Endodermal cell (in vitro differentiated cells): ENCODE measurements at regions not wholly inside any gene's neighbourhood (a gene's known extent, or its start where the extent isn't known, plus 50 kb on each side); places are given as distances from the start of the nearest gene placed in this dataset.

Experiments
- DNase-seq: peaks from one replicate; pipeline ENCODE4 v3.0.0-alpha.2; 2017
- H3K27ac ChIP-seq: 2 replicates; pipeline ENCODE4 v1.5.1; 2013; ENCODE audit warnings: mild to moderate bottlenecking, low read depth, low read length, moderate library complexity
- H3K27me3 ChIP-seq: 2 replicates; pipeline ENCODE4 v1.6.1; 2013; ENCODE audit warnings: mild to moderate bottlenecking, low read length, moderate library complexity; ENCODE audit not compliant: insufficient read depth, control insufficient read depth, poor library complexity, severe bottlenecking
- H3K36me3 ChIP-seq: 2 replicates; pipeline ENCODE4 v1.7.0; 2013; ENCODE audit warnings: mild to moderate bottlenecking, low read length, moderate library complexity; ENCODE audit not compliant: control insufficient read depth, insufficient read depth
- H3K4me1 ChIP-seq: one replicate; pipeline ENCODE4 v1.7.0; 2013; ENCODE audit warnings: low read length; ENCODE audit not compliant: control insufficient read depth, insufficient read depth
- H3K4me3 ChIP-seq: 2 replicates; pipeline ENCODE4 v1.5.1; 2013; ENCODE audit warnings: mild to moderate bottlenecking, low read length, moderate library complexity
- H3K9ac ChIP-seq: 2 replicates; pipeline ENCODE4 v1.6.1; 2013; ENCODE audit warnings: mild to moderate bottlenecking, low read length, moderate library complexity; ENCODE audit not compliant: poor library complexity, severe bottlenecking; ENCODE audit errors: extremely low read depth
- H3K9me3 ChIP-seq: 2 replicates; pipeline ENCODE4 v1.6.1; 2013; ENCODE audit warnings: mild to moderate bottlenecking, low read length, moderate library complexity; ENCODE audit not compliant: control insufficient read depth
- H3K27ac Mint-ChIP-seq: 2 replicates; pipeline ENCODE4 v1.8.0; 2020; ENCODE audit warnings: mixed read lengths
- H3K27me3 Mint-ChIP-seq: 2 replicates; pipeline ENCODE4 v1.8.0; 2021; ENCODE audit warnings: mild to moderate bottlenecking, mixed read lengths; ENCODE audit not compliant: insufficient read depth
- H3K36me3 Mint-ChIP-seq: 2 replicates; pipeline ENCODE4 v1.8.0; 2020; ENCODE audit warnings: low read depth, mixed read lengths
- H3K4me1 Mint-ChIP-seq: 2 replicates; pipeline ENCODE4 v1.8.0; 2020; ENCODE audit warnings: mixed read lengths
- H3K4me3 Mint-ChIP-seq: 2 replicates; pipeline ENCODE4 v1.8.0; 2020; ENCODE audit warnings: mild to moderate bottlenecking, moderate library complexity, mixed read lengths
- H3K9me3 Mint-ChIP-seq: 2 replicates; pipeline ENCODE4 v1.8.0; 2020; ENCODE audit warnings: mild to moderate bottlenecking, mixed read lengths
- WGBS, 2 experiments: methylation state at CpG; one replicate each; pipeline versions ENCODE4 v1.1.5 to v1.1.7; 2013; ENCODE audit warnings: missing lambda C conversion rate in 2 of 2, mixed read lengths in 1 of 2; ENCODE audit not compliant: insufficient coverage in 1 of 2, insufficient read length in 1 of 2; 5-methylcytosine and 5-hydroxymethylcytosine counted together
- TF ChIP-seq, protein P1 (sequence below): fragments of 200-600 bp; sonication (generic); conservative IDR thresholded peaks from 2 replicates; pipeline ENCODE4 v1.5.0; 2021; ENCODE audit warnings: antibody characterized with exemption, mild to moderate bottlenecking

DNA sequence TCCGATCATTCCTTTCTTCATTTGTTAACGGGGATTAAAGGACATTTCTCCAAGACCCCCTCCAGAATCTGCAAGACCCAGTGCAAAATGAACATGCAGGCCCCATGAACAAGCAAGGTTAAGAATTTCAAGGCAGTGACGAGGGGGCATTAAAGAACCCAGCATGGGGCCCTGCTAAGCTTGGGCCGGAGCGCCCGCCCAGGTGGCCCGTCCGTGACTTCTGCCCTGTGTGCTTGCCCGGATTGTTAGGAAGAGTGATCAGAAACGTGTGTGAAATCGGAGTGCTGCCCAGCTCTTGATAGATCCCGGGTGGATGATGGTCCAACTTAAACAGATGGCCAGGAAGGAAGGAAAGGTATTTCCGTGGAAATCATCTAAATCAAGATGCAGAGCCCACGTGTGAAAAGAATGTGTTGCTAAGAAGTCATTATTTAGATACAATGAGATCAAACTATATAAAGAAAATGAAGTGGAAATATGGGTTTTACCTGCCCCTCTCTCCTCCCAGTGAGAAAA is 213.6 kb downstream of the KLF6 start:
- H3K4me1 Mint-ChIP-seq = peaks cover 27% of the 10 kb centered on the region
- H3K4me3 Mint-ChIP-seq = no peak overlapping the region
- no peak for DNase-seq
- no peaks in the 10 kb centered on the region for H3K36me3 Mint-ChIP-seq
- Histone ChIP-seq H3K27ac (no peak overlapping the region), H3K9ac (no peak overlapping the region), H3K4me3 (no peak overlapping the region), H3K9me3 (no peaks in the 10 kb centered on the region), H3K27me3 (no peaks in the 10 kb centered on the region), H3K4me1 (no peaks in the 10 kb centered on the region), H3K36me3 (no peaks in the 10 kb centered on the region)
- WGBS, 2 experiments = 91 to 97% methylated on average over 11 to 14 of the region's 14 CpGs
- H3K27me3 Mint-ChIP-seq = no peaks in the 10 kb centered on the region
- TF ChIP-seq, protein P1, sequence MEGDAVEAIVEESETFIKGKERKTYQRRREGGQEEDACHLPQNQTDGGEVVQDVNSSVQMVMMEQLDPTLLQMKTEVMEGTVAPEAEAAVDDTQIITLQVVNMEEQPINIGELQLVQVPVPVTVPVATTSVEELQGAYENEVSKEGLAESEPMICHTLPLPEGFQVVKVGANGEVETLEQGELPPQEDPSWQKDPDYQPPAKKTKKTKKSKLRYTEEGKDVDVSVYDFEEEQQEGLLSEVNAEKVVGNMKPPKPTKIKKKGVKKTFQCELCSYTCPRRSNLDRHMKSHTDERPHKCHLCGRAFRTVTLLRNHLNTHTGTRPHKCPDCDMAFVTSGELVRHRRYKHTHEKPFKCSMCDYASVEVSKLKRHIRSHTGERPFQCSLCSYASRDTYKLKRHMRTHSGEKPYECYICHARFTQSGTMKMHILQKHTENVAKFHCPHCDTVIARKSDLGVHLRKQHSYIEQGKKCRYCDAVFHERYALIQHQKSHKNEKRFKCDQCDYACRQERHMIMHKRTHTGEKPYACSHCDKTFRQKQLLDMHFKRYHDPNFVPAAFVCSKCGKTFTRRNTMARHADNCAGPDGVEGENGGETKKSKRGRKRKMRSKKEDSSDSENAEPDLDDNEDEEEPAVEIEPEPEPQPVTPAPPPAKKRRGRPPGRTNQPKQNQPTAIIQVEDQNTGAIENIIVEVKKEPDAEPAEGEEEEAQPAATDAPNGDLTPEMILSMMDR = no peak
- no peak overlapping the region for H3K27ac Mint-ChIP-seq
- no peaks in the 10 kb centered on the region for H3K9me3 Mint-ChIP-seq

DNA sequence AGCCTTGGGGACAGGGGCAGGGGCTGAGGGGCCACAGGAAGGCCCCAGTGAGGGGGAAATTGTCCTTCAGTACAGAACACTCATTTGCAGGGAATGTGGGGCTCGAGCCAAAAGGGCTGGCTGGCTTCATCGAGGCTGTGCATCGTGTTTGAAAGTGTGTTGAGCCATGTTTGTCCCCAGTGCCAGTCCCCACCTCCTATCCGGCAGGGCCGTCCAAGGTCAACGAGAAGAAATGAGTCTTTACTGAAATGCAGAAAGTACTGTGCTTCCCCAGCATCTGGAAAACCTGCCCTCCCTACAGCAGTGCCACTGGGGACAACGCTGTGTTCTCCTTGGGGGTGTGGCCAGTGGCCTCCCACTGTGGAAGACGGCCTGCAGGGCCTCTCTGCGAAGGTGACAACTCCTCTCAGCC is 214.1 kb downstream of the KLF6 start:
- peaks cover 27% of the 10 kb centered on the region for H3K4me1 Mint-ChIP-seq
- Histone ChIP-seq H3K4me1 (no peaks in the 10 kb centered on the region), H3K27me3 (no peaks in the 10 kb centered on the region), H3K4me3 (no peak overlapping the region), H3K9me3 (peaks cover 3% of the 10 kb centered on the region), H3K9ac (no peak overlapping the region), H3K36me3 (no peaks in the 10 kb centered on the region), H3K27ac (no peak overlapping the region)
- peaks cover 3% of the 10 kb centered on the region for H3K9me3 Mint-ChIP-seq
- TF ChIP-seq, protein P1 = no peak
- H3K36me3 Mint-ChIP-seq = no peaks in the 10 kb centered on the region
- no peak overlapping the region for H3K4me3 Mint-ChIP-seq
- WGBS, 2 experiments = 85 to 91% methylated on average over 9 of the region's 9 CpGs
- H3K27me3 Mint-ChIP-seq = no peaks in the 10 kb centered on the region
- no peak overlapping the region for H3K27ac Mint-ChIP-seq
- DNase-seq = peak; percentile 55

DNA sequence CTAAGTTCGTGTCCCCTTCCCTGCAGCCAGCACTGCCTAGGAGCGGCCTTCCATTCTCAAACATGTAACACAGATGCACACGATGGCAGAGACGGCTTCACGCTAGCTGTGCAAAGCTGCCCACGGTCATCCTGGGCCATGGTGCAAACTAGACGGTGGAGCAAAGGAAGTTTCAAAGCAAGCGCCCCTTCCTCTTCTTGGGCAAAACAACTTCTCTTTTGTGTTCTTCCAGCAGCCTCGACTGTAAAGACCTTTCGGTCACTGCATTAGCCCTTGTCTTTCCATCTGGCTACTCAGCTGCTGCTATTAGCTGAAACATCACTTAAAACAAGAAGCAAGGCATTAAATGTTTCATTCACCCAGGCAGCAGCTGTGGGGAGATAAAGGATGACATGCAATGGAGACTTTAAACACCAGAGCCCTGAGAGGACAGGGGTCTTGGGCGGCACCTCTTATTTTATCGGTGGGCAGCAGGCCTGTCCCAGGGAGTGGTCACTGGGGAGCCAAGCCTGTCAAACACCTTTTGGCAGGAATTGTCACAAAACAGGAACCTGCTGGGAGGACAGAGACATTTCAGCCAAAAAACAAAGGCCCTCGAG is 214.8 kb downstream of the KLF6 start:
- TF ChIP-seq, protein P1 = no peak
- H3K36me3 Mint-ChIP-seq = no peaks in the 10 kb centered on the region
- H3K27ac ChIP-seq = no peak overlapping the region
- H3K36me3 ChIP-seq = no peaks in the 10 kb centered on the region
- no peaks in the 10 kb centered on the region for H3K4me1 ChIP-seq
- no peak for DNase-seq
- no peak overlapping the region for H3K9ac ChIP-seq
- 92 to 96% methylated on average over 10 to 13 of the region's 13 CpGs for WGBS, 2 experiments
- no peak overlapping the region for H3K4me3 ChIP-seq
- no peaks in the 10 kb centered on the region for H3K27me3 Mint-ChIP-seq
- no peak overlapping the region for H3K4me3 Mint-ChIP-seq
- no peaks in the 10 kb centered on the region for H3K27me3 ChIP-seq
- no peak overlapping the region for H3K27ac Mint-ChIP-seq
- H3K9me3 ChIP-seq = peaks cover 8% of the 10 kb centered on the region
- peaks cover 7% of the 10 kb centered on the region for H3K9me3 Mint-ChIP-seq
- H3K4me1 Mint-ChIP-seq = peaks cover 27% of the 10 kb centered on the region
